NOMO-1 treated with DMSO at 0.1 percent for 48 hours (cell line): ENCODE measurements at regions not wholly inside any gene's neighbourhood (a gene's known extent, or its start where the extent isn't known, plus 50 kb on each side); places are given as distances from the start of the nearest gene placed in this dataset.
"Not testable (repeated sequence)": the region's sequence is repeated elsewhere in the genome, so short reads cannot be mapped to it uniquely, and the experiment has no call there.

ENCODE experiments used
- DNase-seq: peaks from one replicate; lab custom pipeline; 2025; ENCODE audit not compliant: unreplicated experiment; lab: John Stamatoyannopoulos, UW

GRCh38 chr1:66424530-66424929 lies 109.4 kb upstream of the SGIP1 start:
- DNase-seq = not testable (repeated sequence)

GRCh38 chr1:66426239-66426853 lies 107.6 kb upstream of the SGIP1 start:
- no peak for DNase-seq

- DNase-seq = not testable (repeated sequence)
Measured at GRCh38 chr1:66430815-66431214, 103.1 kb upstream of the SGIP1 start.

GRCh38 chr1:66431999-66432398 lies 102.0 kb upstream of the SGIP1 start:
- DNase-seq = no peak

GRCh38 chr1:66433611-66434010 lies 100.3 kb upstream of the SGIP1 start:
- no peak for DNase-seq

- peak; percentile 5 for DNase-seq
Measured at GRCh38 chr1:66434096-66434495, 99.9 kb upstream of the SGIP1 start.

- no peak for DNase-seq
Measured at GRCh38 chr1:66435541-66435940, 98.4 kb upstream of the SGIP1 start.

- DNase-seq = peak; percentile 26
Measured at GRCh38 chr1:66436378-66437135, 97.4 kb upstream of the SGIP1 start.

GRCh38 chr1:66437136-66437401 lies 96.9 kb upstream of the SGIP1 start:
- no peak for DNase-seq

GRCh38 chr1:66438062-66438461 lies 95.9 kb upstream of the SGIP1 start:
- peak; percentile 50 for DNase-seq

- DNase-seq = no peak
Measured at GRCh38 chr1:66438501-66438900, 95.5 kb upstream of the SGIP1 start.

GRCh38 chr1:66439031-66439740 lies 94.8 kb upstream of the SGIP1 start:
- DNase-seq = peak; percentile 97

- DNase-seq = peak; percentile 7
Measured at GRCh38 chr1:66443793-66444192, 90.2 kb upstream of the SGIP1 start.

- DNase-seq = no peak
Measured at GRCh38 chr1:66444438-66445265, 89.3 kb upstream of the SGIP1 start.

GRCh38 chr1:66445492-66446181 lies 88.3 kb upstream of the SGIP1 start:
- DNase-seq = peak; percentile 10

- DNase-seq = peak; percentile 71
Measured at GRCh38 chr1:66446261-66447001, 87.5 kb upstream of the SGIP1 start.

GRCh38 chr1:66450043-66450514 lies 83.9 kb upstream of the SGIP1 start:
- DNase-seq = no peak

GRCh38 chr1:66450847-66451246 lies 83.1 kb upstream of the SGIP1 start:
- DNase-seq = no peak

- no peak for DNase-seq
Measured at GRCh38 chr1:66452162-66452561, 81.8 kb upstream of the SGIP1 start.

GRCh38 chr1:66452982-66453381 lies 81.0 kb upstream of the SGIP1 start:
- DNase-seq = no peak
